Stromal cell of bone marrow (primary cell): ENCODE measurements at regions not wholly inside any gene's neighbourhood (a gene's known extent, or its start where the extent isn't known, plus 50 kb on each side); places are given as distances from the start of the nearest gene placed in this dataset.

Experiments used
- DNase-seq: peaks from one replicate; pipeline ENCODE4 v3.0.0-alpha.2; 2012; ENCODE audit warnings: low read depth

DNA sequence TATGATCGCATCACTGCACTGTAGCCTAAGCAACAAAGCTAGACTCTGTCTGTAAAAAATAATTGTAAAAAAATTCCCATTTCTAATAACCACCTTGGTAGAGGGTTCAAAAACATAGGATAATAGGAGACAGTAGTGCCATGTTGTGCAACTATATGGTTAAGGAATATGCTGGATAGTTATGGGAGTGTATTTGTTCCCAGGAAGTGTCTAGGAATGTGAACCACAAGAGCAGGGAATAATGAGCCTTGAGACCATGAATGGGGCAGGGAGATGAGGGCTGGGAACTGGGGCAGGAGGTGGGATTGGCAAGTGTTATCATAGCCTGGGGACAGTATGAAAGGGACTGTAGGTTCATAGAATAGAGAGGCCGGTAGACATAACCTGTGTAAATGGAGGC is 50.4 kb downstream of the RUSC2 start:
- DNase-seq = no peak

DNA sequence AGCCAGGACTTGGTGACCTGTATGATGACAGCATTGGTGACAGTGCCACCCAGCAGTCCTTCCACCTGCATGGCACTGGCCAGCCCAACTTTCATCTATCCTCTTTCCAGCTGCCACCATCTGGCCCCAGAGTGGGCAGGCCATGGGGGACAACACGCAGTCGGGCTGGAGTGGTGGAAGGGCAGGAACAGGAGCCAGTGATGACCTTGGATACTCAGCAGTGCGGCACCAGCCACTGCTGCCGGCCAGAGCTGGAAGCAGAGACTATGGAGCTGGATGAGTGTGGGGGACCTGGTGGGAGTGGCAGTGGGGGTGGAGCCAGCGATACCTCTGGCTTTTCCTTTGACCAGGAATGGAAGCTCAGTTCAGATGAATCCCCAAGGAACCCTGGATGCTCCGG is 56.9 kb downstream of the RUSC2 start:
- no peak for DNase-seq

- DNase-seq = no peak
These were observed 57.1 kb upstream of the TESK1 start for GRCh38 chr9:35547889-35548418.

GRCh38 chr9:35548571-35548970 is 56.5 kb upstream of the TESK1 start:
- peak; percentile 15 for DNase-seq

DNA sequence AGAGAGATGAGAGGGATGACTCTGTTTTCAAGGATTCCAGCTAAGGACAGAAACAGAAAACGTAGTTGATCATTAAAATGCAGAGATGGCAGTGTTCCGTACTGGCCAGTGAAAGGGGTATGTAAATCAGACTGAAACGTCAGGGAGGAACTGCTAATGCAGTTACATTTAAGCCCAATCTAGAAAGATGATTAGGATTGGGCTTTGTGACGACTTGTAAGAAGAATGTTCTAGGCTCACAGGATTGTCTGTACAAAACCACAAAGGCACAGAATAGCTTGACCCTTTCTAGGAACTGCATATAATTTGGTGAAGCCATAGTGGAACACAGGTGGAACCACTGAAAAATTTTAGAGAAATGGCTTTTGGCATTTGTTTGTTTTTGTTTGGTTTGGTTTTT is 55.6 kb upstream of the TESK1 start:
- no peak for DNase-seq

DNA sequence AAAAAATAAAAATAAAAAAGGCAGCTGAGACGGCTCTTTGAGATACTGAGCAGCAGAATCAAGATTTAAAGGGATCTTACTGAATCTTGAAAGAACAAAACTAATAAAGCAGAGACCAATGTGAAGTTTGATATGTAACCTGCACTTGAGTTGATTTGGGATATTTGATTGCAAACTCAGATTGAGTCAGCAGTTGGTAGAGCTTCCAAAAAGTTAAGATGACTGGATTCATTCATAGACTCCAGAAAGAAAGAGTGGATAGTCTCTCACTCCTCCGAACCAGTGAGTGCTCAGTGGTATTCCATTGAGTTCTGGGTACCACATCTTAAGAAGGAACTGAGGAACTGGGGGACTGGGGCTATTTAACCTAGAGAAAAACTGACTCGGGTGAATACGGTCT is 52.7 kb upstream of the TESK1 start:
- DNase-seq = peak; percentile 18

DNA sequence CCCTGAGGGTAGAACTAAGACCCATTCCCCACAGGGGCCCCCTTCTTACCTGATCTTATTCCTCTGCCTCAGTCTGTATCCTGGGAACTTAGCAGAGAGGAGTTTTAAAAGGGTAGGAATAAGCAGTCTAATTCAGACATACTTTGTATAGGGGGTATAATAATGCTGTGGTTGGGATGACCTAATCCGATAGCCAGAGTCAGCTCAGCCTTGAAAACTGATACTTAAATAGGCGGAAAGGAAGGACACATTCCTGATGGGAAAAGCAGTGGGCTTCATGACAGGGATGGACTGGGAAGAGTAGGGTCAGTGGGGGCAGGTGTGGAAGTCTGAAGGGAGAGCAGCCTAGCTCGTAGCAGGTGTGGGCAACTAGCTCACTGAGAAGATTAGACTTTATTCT is 52.2 kb upstream of the TESK1 start:
- no peak for DNase-seq

DNA sequence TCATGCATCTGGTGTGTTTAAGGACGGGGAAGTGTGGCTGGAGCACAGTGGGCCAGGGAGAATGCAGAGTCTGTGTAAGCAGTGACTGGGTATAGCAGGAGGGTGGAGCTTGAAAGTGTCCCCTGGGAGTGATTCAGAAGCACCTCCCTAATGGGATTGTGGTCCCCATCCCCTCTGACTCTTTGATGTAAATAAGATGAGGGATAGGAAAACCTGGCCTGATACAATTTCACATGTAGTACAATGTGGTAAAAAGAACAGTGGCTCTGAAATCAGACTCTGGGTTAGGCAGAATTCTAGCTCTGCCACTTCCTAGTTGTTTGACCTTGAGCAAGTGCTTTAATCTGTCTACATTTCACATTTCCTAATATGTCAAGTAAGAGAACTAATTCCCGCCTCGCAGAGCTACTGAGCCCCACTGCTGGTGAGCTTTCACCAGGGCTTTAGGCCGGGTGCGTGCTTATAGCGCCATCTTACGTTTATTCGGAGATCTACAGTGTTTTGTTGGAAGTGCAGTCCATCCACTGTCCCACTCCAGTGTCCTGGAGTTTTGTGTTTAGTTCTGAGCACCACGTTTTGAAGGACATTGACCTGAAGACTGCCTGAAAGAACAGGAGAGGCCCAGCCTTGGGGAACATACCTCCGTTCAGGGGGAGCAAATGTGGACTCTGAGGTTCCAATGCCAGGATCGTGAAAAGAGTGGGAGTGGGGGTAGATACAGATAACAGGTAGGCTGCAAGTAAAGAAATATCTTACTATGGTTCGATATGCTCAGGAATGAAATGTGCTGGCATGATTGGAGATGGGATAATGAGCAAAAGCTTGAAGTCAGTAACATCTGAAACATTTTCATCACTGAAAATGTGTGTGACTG is 51.2 kb upstream of the TESK1 start:
- DNase-seq = peak; percentile 70

DNA sequence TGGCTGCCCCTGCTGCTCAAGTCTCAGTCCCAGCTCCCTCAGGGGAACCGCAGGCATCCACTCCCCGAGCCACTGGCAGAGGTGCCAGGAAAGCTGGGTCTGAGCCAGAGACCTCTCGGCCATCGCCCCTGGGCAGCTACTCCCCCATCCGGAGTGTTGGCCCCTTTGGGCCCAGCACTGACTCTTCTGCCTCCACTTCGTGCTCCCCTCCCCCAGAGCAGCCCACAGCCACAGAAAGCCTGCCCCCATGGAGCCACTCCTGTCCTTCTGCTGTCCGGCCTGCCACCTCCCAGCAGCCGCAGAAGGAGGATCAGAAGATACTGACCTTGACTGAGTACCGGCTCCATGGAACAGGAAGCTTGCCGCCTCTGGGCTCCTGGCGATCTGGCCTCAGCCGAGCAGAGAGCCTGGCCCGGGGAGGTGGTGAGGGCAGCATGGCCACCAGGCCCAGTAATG is 49.8 kb upstream of the TESK1 start:
- no peak for DNase-seq
